Fibroblast of peridontal ligament (primary cell): ENCODE measurements at regions not wholly inside any gene's neighbourhood (a gene's known extent, or its start where the extent isn't known, plus 50 kb on each side); places are given as distances from the start of the nearest gene placed in this dataset.
A peak's percentile ranks its signal among the peaks of the same experiment; 100 is the strongest.

Source experiments
- DNase-seq: peaks from one replicate; pipeline ENCODE4 v3.0.0-alpha.2; 2010; ENCODE audit errors: extremely low read depth

GRCh38 chr17:56648321-56648720, 54.8 kb downstream of the NOG start:
- DNase-seq, result no peak

GRCh38 chr17:56648806-56649205, 55.3 kb downstream of the NOG start:
- DNase-seq, result no peak

- DNase-seq, result no peak
Measured at GRCh38 chr17:56652628-56653027, 59.1 kb downstream of the NOG start.

- peak; percentile 7 for DNase-seq
Measured at GRCh38 chr17:56653877-56654276, 60.4 kb downstream of the NOG start.

GRCh38 chr17:56656701-56657327, 63.3 kb downstream of the NOG start:
- no peak for DNase-seq

- DNase-seq, result no peak
Measured at GRCh38 chr17:56658648-56659047, 65.1 kb downstream of the NOG start.

- DNase-seq, result no peak
Measured at GRCh38 chr17:56659622-56660021, 66.1 kb downstream of the NOG start.

- no peak for DNase-seq
Measured at GRCh38 chr17:56661906-56662305, 68.4 kb downstream of the NOG start.

- no peak for DNase-seq
Measured at GRCh38 chr17:56665864-56666263, 72.4 kb downstream of the NOG start.

GRCh38 chr17:56667925-56668458, 74.5 kb downstream of the NOG start:
- no peak for DNase-seq

- DNase-seq, result no peak
Measured at GRCh38 chr17:56672195-56672594, 78.7 kb downstream of the NOG start.

- no peak for DNase-seq
Measured at GRCh38 chr17:56674401-56674925, 81.0 kb downstream of the NOG start.

GRCh38 chr17:56675876-56676660, 82.6 kb downstream of the NOG start:
- no peak for DNase-seq

GRCh38 chr17:56676810-56677209, 83.3 kb downstream of the NOG start:
- peak; percentile 5 for DNase-seq

GRCh38 chr17:56678249-56679114, 85.0 kb downstream of the NOG start:
- DNase-seq, result peak; percentile 3

- peak; percentile 58 for DNase-seq
Measured at GRCh38 chr17:56679115-56679776, 85.7 kb downstream of the NOG start.

- DNase-seq, result no peak
Measured at GRCh38 chr17:56679777-56680422, 86.4 kb downstream of the NOG start.

GRCh38 chr17:56680676-56681075, 87.2 kb downstream of the NOG start:
- DNase-seq, result no peak

- DNase-seq, result peak; percentile 47
Measured at GRCh38 chr17:56681561-56682266, 88.2 kb downstream of the NOG start.

GRCh38 chr17:56688151-56688550, 94.7 kb downstream of the NOG start:
- DNase-seq, result no peak
